Thymus (tissue), 11 donors: ENCODE measurements at regions not wholly inside any gene's neighbourhood (a gene's known extent, or its start where the extent isn't known, plus 50 kb on each side); places are given as distances from the start of the nearest gene placed in this dataset.
"Not testable (repeated sequence)": the region's sequence is repeated elsewhere in the genome, so short reads cannot be mapped to it uniquely, and the experiment has no call there.

Experiments
- DNase-seq, 9 donors: peaks; one replicate each; pipeline ENCODE4 v3.0.0-alpha.2; 2013; ENCODE audit warnings: low spot score in 9 of 9, low read depth in 6 of 9, missing footprints in 1 of 9
- H3K27ac ChIP-seq, 2 donors: one replicate each; pipeline ENCODE4 v1.5.1; 2013; ENCODE audit warnings: control low read depth in 1 of 2, low read depth in 1 of 2, low read length in 1 of 2, mild to moderate bottlenecking in 1 of 2, moderate library complexity in 1 of 2
- H3K27me3 ChIP-seq, 2 donors: one replicate each; pipeline ENCODE4 v1.5.1; 2013; ENCODE audit warnings: low read length in 1 of 2; ENCODE audit not compliant: control insufficient read depth in 2 of 2, insufficient read depth in 1 of 2
- H3K36me3 ChIP-seq, 2 donors: one replicate each; pipeline ENCODE4 v1.5.1; 2013; ENCODE audit warnings: low read length in 1 of 2, mild to moderate bottlenecking in 1 of 2, moderate library complexity in 1 of 2; ENCODE audit not compliant: control insufficient read depth in 2 of 2, insufficient read depth in 2 of 2
- H3K4me1 ChIP-seq, 2 donors: one replicate each; pipeline ENCODE4 v1.5.1; 2013; ENCODE audit warnings: low read length in 2 of 2; ENCODE audit not compliant: control insufficient read depth in 2 of 2, insufficient read depth in 2 of 2
- H3K4me3 ChIP-seq, 2 donors: one replicate each; pipeline ENCODE4 v1.5.1; 2013; ENCODE audit warnings: low read length in 2 of 2, control low read depth in 1 of 2, mild to moderate bottlenecking in 1 of 2
- H3K9me3 ChIP-seq, 2 donors: one replicate each; pipeline ENCODE4 v1.5.1; 2013; ENCODE audit warnings: low read length in 1 of 2, mild to moderate bottlenecking in 1 of 2; ENCODE audit not compliant: control insufficient read depth in 2 of 2, insufficient read depth in 1 of 2
- WGBS: extraction: QIAGEN DNeasy Blood & Tissue Kit; methylation state at CpG from one replicate; pipeline ENCODE4 v1.1.7; 2013; 5-methylcytosine and 5-hydroxymethylcytosine counted together
- donor health status: healthy.

DNA sequence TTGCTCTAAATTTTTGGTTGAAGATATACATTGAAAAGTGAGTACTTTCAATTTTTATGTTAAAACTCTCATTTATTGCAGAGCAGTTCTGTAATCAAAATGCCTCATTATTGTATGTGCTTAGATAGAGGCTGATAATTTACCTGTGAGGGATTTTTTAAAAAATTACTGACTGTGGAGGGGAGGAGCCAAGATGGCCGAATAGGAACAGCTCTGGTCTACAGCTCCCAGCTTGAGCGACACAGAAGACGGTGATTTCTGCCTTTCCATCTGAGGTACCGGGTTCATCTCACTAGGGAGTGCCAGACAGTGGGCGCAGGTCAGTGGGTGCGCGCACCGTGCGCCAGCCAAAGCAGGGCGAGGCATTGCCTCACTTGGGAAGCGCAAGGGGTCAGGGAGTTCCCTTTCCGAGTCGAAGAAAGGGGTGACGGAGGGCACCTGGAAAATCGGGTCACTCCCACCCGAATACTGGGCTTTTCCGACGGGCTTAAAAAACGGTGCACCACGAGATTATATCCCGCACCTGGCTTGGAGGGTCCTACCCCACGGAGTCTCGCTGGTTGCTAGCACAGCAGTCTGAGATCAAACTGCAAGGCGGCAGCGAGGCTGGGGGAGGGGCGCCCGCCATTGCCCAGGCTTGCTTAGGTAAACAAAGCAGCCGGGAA, 89.4 kb downstream of the DDX11 start:
- not testable (repeated sequence) for DNase-seq, H3K36me3 ChIP-seq, H3K4me3 ChIP-seq, H3K27ac ChIP-seq, H3K9me3 ChIP-seq, H3K27me3 ChIP-seq, H3K4me1 ChIP-seq
- 89% methylated on average over 27 of the region's 28 CpGs for WGBS

DNA sequence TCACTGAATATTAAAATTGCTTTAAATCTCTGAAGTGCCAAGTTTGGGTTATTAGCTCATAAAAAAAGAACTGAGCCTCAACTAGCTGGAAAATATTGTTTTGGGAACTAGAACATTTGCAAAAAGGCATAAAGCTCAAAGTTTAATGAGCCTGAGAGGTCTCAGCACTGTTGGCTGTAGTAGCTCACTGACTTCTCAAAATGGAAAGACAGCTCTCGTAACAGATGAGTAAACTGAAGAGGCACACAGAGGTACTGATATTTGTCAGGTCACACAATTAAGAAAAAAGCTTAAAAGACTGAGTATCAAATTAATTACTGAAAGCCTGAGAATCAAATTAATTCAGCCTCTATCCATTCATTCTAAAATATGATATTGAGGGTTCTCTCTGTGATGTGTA, 100.6 kb downstream of the DDX11 start:
- H3K36me3 ChIP-seq, DNase-seq, H3K27me3 ChIP-seq, H3K4me1 ChIP-seq, H3K9me3 ChIP-seq, H3K4me3 ChIP-seq, H3K27ac ChIP-seq: not testable (repeated sequence)
- 93% methylated on average over 1 of the region's 1 CpG for WGBS

DNA sequence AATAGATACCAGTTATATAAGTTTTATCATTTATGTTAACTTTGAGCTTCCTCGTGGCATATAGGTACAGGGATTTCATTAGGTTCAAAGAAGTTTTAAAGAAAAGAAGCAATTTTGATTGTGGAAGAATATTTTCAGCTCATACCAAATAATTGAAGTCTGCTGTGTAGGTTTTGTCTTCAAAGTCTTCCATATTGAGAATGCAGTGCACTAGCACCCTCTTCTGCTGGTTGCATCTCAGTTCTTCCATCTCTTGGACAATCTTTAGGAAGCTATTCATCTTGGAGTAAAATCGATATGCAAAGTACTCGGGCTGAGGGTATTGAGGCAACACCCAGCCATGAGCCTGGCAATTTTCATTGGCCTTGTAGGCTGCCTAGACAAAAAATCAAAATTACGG, 103.9 kb downstream of the DDX11 start:
- not testable (repeated sequence) for H3K27ac ChIP-seq, DNase-seq, H3K9me3 ChIP-seq, H3K4me1 ChIP-seq, H3K36me3 ChIP-seq, H3K4me3 ChIP-seq, H3K27me3 ChIP-seq
- 93% methylated on average over 3 of the region's 4 CpGs for WGBS

DNA sequence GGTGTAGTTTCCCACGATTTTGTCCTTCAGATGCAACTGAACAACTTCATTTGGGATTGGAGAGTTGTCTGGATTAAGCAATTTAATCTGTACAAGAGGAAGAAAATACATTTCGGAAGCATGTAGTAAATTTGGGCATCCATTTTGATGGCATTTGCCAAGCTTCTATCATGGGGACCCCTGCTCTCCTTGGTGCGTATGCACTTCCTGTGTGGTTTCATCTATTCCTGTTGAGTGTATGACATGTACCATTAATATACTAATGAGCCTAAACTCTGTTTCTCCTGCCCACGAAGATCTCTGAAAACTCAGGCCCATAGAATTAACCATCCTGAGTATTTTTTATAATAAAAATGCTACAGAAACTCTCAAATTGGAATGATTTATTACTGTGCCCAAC, 105.2 kb downstream of the DDX11 start:
- not testable (repeated sequence) for H3K27ac ChIP-seq, H3K27me3 ChIP-seq, H3K9me3 ChIP-seq, H3K36me3 ChIP-seq, H3K4me3 ChIP-seq, H3K4me1 ChIP-seq
- 53% methylated on average over 4 of the region's 4 CpGs for WGBS
- DNase-seq, result peak in 1 of 9 donors; percentile 16

DNA sequence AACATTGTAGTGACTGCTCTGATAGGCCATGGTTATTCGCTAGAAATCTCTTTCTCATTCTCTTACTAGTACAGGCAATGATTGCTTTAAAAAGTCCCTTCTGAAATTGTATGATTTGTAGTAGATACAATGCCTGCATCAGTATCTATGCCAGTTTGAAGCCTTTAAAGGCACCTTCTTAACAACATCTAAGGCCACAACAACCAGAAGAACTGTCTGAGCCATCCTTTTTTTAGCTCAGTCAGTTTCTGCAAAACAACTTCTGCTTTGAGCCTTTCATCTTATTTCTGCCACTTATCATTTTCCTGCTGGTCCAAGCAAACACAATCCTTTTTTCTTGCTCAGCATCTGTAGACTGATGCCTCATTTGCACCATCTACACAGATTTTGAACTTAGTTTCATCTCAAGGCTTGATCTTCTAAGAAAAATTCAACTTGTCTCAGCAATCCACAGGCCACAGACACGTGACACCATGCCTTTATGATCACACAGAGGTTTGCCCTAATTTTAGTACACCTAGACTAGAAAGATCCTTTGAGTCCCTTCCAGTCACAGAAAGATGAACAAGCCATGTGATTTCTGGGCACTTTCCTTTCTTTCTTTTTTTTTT, 106.1 kb downstream of the DDX11 start:
- not testable (repeated sequence) for H3K9me3 ChIP-seq, H3K27ac ChIP-seq, H3K4me3 ChIP-seq, H3K4me1 ChIP-seq, H3K36me3 ChIP-seq, H3K27me3 ChIP-seq
- DNase-seq, result peak; percentile 29 to 82 (median 55)
- 65% methylated on average over 2 of the region's 2 CpGs for WGBS

DNA sequence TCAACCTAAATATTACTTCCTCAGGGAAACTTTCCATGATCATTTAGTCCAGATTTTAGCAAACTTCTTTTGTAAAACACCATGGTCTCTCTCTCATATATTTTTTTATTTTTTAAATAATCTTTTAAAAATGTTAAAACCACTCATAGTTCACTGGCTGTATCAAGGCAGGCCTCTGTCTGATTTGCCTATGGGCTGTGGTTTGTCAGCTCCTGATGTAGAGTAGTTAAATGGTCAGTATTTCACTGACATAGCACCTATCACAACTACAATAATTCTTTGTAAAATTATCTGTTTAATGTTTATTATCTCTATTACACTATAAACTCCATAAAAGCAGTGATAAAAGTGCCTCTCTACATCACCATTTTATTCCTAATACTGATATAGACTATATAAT, 108.9 kb downstream of the DDX11 start:
- not testable (repeated sequence) for H3K4me1 ChIP-seq, H3K4me3 ChIP-seq, H3K27me3 ChIP-seq, H3K36me3 ChIP-seq, H3K9me3 ChIP-seq, H3K27ac ChIP-seq, DNase-seq

DNA sequence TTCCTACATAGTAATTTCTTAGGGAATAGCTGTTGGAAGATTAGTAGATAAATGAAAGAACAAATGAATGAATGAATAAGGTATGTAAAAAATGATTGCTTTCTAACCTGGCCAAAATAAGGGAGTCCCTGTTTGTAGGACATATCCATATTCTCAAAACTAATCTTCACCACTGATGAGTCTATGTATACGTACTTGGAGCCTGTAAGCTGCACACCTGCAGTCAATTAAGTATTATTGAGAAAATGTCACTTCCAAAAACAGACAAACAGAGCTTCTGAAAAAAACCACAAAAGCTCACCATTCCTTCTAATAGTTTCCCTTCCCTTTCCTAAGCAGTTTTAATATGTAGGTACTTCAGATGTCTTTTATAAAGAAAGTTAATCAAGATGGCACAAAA, 109.4 kb downstream of the DDX11 start:
- H3K9me3 ChIP-seq, H3K4me1 ChIP-seq, H3K27ac ChIP-seq, DNase-seq, H3K4me3 ChIP-seq, H3K27me3 ChIP-seq, H3K36me3 ChIP-seq: not testable (repeated sequence)
- 53% methylated on average over 1 of the region's 1 CpG for WGBS

DNA sequence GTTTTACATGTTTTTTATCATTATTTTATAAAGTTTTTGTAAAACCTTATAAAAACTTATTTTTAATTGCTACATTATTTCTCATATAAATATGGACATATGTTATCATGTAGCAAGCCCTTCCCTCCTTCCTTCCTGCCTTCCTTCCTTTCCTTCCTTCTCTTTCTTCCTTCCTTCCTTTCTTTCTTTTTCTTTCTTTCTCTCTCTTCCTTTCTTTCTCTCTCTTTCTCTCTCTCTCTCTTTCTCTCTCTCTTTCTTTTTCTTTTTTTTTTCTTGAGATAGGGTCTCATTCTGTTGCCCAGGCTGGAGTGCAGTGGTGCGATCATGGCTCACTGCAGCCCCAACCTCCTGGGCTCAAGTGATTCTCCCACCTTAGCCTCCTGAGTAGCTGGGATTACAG, 110.2 kb downstream of the DDX11 start:
- H3K4me3 ChIP-seq, H3K27me3 ChIP-seq, DNase-seq, H3K36me3 ChIP-seq, H3K4me1 ChIP-seq, H3K27ac ChIP-seq, H3K9me3 ChIP-seq: not testable (repeated sequence)
- 97% methylated on average over 1 of the region's 1 CpG for WGBS

DNA sequence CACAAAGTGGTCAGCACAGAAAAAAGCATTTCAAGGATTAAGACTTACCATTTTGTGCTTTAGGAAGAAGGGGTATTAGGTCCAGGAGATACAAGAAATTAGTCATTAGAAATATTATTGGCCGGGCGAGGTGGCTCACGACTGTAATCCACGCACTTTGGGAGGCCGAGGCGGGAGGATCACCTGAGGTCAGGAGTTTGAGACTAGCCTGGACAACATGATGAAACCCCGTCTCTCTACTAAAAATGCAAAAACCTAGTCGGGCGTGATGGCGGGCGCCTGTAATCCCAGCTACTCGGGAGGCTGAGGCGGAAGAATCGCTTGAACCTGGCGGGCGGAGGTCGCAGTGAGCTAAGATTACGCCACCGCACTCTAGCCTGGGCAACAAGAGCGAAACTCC, 111.0 kb downstream of the DDX11 start:
- not testable (repeated sequence) for H3K27ac ChIP-seq, H3K36me3 ChIP-seq, H3K27me3 ChIP-seq, DNase-seq, H3K9me3 ChIP-seq, H3K4me1 ChIP-seq, H3K4me3 ChIP-seq
- WGBS, result 96% methylated on average over 14 of the region's 20 CpGs

DNA sequence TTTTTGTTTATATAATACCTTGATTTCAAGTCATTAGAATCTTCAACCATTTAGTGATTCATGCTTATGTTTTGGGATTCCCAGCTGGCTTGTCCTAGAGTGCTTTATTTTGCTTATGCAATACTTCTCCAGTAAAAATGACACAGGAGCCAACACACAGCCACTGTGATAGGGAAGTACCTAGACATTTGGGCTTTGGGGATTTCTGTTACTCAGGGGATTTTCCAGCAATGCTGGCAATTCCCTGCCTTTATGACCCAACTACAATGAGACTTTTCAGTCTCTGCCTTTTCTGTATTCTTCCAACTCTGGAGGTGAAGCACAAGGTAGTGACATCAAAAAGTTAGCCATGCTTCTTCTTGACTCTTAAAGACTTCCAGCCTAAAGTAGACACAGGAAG, 119.0 kb downstream of the DDX11 start:
- not testable (repeated sequence) for DNase-seq, H3K4me1 ChIP-seq, H3K9me3 ChIP-seq, H3K27me3 ChIP-seq, H3K4me3 ChIP-seq, H3K27ac ChIP-seq, H3K36me3 ChIP-seq
